HepG2 (cell line): ENCODE measurements at regions not wholly inside any gene's neighbourhood (a gene's known extent, or its start where the extent isn't known, plus 50 kb on each side); places are given as distances from the start of the nearest gene placed in this dataset.

Source experiments
- ATF7 ChIP-seq, 2 experiments: fragments of 450-650 bp in 1 of 2; sonication (generic) in 1 of 2; formaldehyde crosslinking in 1 of 2; IDR thresholded peaks; 2 replicates each; pipeline versions ENCODE4 v1.4.0 to v1.6.1; 2016 to 2020; ENCODE audit warnings: antibody characterized with exemption in 1 of 2, mild to moderate bottlenecking in 1 of 2, missing genetic modification reagents in 1 of 2
- FOXA1 ChIP-seq, 2 experiments: fragments of 450-650 bp in 1 of 2; sonication (generic) in 1 of 2; formaldehyde crosslinking in 1 of 2; IDR thresholded peaks; 2 replicates each; pipeline versions ENCODE4 v1.4.0 to v1.6.1; 2016 to 2020; ENCODE audit warnings: missing genetic modification reagents in 1 of 2
- HMG20A ChIP-seq: IDR thresholded peaks from 2 replicates; pipeline ENCODE4 v1.6.1; 2016; ENCODE audit warnings: borderline replicate concordance
- MAFF ChIP-seq: IDR thresholded peaks from 2 replicates; pipeline ENCODE4 v1.6.1; 2011; ENCODE audit warnings: low read depth, low read length, improper control_type of control experiment
- MED1 ChIP-seq: sonication (generic); formaldehyde crosslinking; IDR thresholded peaks from 2 replicates; pipeline ENCODE4 v1.4.0; 2020; ENCODE audit warnings: missing genetic modification reagents
- PHF20 ChIP-seq: sonication (generic); formaldehyde crosslinking; IDR thresholded peaks from 2 replicates; pipeline ENCODE4 v1.5.0; 2020; ENCODE audit warnings: mild to moderate bottlenecking, missing genetic modification reagents
- RFX5 ChIP-seq: IDR thresholded peaks from 2 replicates; pipeline ENCODE4 v1.6.1; 2011; ENCODE audit warnings: low read depth, low read length, improper control_type of control experiment
- SATB2 ChIP-seq: sonication (generic); formaldehyde crosslinking; IDR thresholded peaks from 2 replicates; pipeline ENCODE4 v1.5.0; 2020; ENCODE audit warnings: missing genetic modification reagents
- YEATS2 ChIP-seq: sonication (generic); formaldehyde crosslinking; IDR thresholded peaks from 2 replicates; pipeline ENCODE4 v1.4.0; 2020; ENCODE audit warnings: missing genetic modification reagents, borderline replicate concordance
- ZNF251 ChIP-seq: sonication (generic); formaldehyde crosslinking; IDR thresholded peaks from 2 replicates; pipeline ENCODE4 v1.9.0; 2021; ENCODE audit warnings: mild to moderate bottlenecking, missing genetic modification reagents
- ZNF530 ChIP-seq: sonication (generic); formaldehyde crosslinking; IDR thresholded peaks from 2 replicates; pipeline ENCODE4 v1.5.0; 2020; ENCODE audit warnings: low read depth, mild to moderate bottlenecking, missing genetic modification reagents
- TF ChIP-seq, protein P1 (sequence below): sonication (generic); formaldehyde crosslinking; IDR thresholded peaks from 2 replicates; pipeline ENCODE4 v1.5.1; 2020; ENCODE audit warnings: mild to moderate bottlenecking, moderate library complexity, missing genetic modification reagents
- TF ChIP-seq, protein P2 (sequence below): sonication (generic); formaldehyde crosslinking; IDR thresholded peaks from 2 replicates; pipeline ENCODE4 v1.4.0; 2020; ENCODE audit warnings: missing genetic modification reagents
- TF ChIP-seq, protein P3 (sequence below): sonication (generic); formaldehyde crosslinking; IDR thresholded peaks from 2 replicates; pipeline ENCODE4 v1.8.0; 2023; ENCODE audit warnings: mild to moderate bottlenecking, missing genetic modification reagents

DNA sequence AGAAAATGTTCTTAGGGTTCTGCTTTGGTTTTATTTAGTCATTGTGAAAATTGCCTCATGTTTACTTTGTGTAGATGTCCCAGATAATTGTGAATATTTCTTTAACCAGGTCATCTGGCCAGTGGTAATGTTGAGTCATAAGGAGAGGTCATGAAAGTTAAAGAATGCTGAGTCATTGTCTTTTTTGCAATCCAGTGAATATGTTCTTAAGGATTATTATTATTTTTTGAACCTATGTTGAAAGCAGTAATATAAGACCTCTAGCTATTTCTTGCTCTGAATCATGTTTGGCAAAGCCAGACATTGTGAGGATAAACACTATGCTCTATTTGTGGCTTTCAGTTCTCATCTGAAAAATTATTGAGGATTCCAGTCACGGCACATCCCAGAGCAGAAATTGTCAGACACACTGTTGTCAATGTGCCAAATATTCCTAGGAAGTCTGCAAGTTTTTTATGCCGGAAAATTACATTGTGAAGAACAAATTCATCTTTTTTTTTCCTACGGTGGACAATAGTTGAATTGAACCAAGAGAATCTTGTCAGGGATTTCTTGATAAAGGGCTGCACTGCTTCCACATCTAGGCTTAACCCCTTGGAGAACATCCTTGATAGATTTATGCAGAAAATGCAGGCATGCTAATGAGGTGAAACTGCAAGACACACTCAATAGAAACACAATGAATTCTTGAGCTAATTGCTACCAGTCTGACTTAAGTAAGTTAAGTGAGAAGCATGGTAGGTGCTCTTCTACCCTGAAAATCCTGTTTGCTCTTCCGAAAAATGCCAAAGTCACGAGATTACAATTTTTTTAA is 369.6 kb downstream of the ATP23 start (continued):
- TF ChIP-seq FOXA1 (IDR thresholded peaks at IDR 0.05) (no peak), FOXA1 (CRISPR knock-in tag; IDR thresholded peaks at IDR 0.05) (no peak), RFX5 (no peak), HMG20A (CRISPR knock-in tag) (no peak), YEATS2 (no peak), PHF20 (CRISPR knock-in tag) (no peak), ZNF530 (no peak), ZNF251 (CRISPR knock-in tag) (no peak), SATB2 (CRISPR knock-in tag) (no peak), MED1 (CRISPR knock-in tag) (no peak), ATF7 (IDR thresholded peaks at IDR 0.05) (no peak), ATF7 (CRISPR knock-in tag; IDR thresholded peaks at IDR 0.05) (no peak), MAFF (peak; percentile 94)
- TF ChIP-seq, protein P1, sequence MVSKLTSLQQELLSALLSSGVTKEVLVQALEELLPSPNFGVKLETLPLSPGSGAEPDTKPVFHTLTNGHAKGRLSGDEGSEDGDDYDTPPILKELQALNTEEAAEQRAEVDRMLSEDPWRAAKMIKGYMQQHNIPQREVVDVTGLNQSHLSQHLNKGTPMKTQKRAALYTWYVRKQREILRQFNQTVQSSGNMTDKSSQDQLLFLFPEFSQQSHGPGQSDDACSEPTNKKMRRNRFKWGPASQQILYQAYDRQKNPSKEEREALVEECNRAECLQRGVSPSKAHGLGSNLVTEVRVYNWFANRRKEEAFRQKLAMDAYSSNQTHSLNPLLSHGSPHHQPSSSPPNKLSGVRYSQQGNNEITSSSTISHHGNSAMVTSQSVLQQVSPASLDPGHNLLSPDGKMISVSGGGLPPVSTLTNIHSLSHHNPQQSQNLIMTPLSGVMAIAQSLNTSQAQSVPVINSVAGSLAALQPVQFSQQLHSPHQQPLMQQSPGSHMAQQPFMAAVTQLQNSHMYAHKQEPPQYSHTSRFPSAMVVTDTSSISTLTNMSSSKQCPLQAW (CRISPR knock-in tag), result no peak
- TF ChIP-seq, protein P2, sequence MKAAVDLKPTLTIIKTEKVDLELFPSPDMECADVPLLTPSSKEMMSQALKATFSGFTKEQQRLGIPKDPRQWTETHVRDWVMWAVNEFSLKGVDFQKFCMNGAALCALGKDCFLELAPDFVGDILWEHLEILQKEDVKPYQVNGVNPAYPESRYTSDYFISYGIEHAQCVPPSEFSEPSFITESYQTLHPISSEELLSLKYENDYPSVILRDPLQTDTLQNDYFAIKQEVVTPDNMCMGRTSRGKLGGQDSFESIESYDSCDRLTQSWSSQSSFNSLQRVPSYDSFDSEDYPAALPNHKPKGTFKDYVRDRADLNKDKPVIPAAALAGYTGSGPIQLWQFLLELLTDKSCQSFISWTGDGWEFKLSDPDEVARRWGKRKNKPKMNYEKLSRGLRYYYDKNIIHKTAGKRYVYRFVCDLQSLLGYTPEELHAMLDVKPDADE (CRISPR knock-in tag), result no peak
- TF ChIP-seq, protein P3, sequence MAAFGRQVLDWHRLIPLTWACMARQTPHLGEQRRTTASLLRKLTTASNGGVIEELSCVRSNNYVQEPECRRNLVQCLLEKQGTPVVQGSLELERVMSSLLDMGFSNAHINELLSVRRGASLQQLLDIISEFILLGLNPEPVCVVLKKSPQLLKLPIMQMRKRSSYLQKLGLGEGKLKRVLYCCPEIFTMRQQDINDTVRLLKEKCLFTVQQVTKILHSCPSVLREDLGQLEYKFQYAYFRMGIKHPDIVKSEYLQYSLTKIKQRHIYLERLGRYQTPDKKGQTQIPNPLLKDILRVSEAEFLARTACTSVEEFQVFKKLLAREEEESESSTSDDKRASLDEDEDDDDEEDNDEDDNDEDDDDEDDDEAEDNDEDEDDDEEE, result no peak
